ENCODE measurements at regions not wholly inside any gene's neighbourhood (a gene's known extent, or its start where the extent isn't known, plus 50 kb on each side); places are given as distances from the start of the nearest gene placed in this dataset.

DNA sequence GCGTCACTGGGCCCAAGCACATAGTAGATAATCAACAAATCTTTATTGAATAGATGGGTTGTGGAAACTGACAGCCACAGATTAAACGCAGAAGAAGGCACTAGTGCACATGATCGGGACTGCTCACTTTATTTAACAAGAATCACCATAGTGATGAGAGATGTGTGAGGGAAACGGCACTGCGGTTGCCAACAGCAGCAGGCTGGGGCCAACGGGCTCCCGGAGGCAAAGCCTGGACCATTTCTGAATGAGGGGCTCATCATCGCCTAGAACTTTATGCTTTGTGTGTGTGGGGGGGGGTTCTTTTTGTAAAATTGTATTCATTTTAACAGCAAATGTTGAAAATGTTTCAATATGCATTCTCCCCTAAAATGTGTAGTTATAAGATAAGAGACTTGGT, 61.9 kb upstream of the RUFY1 start:
- TF ChIP-seq CTCF (IDR thresholded peaks at IDR 0.05), result no peak
- TF ChIP-seq POLR2A (IDR thresholded peaks at IDR 0.05), result no peak

Data from adrenal gland (tissue), 5 donors.